ENCODE measurements at regions not wholly inside any gene's neighbourhood (a gene's known extent, or its start where the extent isn't known, plus 50 kb on each side); places are given as distances from the start of the nearest gene placed in this dataset.

DNA sequence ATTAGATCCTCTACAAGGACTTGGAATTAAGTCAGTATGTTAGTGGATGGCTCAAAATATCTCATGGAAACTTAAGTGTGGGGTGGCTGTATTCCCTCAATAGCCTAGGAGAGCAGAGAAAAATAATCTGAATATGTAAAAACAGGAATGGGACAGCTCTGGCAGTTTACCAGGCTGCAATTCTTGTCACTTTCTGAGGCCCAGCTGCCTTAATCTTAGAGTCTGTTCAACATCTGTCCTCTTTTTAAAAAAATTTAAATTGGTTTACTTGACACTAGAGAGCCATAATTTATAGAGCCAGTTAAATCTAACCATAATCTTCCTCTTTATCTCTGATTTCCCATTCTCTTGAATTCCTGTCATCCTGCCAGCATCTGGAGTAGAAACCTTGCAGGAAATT lies 109.2 kb upstream of the CXCL13 start:
- TF ChIP-seq POLR2AphosphoS5 (IDR thresholded peaks at IDR 0.05) (no peak), EP300 (IDR thresholded peaks at IDR 0.05) (no peak), POLR2A (IDR thresholded peaks at IDR 0.05) (no peak)
- TF ChIP-seq, protein P1, sequence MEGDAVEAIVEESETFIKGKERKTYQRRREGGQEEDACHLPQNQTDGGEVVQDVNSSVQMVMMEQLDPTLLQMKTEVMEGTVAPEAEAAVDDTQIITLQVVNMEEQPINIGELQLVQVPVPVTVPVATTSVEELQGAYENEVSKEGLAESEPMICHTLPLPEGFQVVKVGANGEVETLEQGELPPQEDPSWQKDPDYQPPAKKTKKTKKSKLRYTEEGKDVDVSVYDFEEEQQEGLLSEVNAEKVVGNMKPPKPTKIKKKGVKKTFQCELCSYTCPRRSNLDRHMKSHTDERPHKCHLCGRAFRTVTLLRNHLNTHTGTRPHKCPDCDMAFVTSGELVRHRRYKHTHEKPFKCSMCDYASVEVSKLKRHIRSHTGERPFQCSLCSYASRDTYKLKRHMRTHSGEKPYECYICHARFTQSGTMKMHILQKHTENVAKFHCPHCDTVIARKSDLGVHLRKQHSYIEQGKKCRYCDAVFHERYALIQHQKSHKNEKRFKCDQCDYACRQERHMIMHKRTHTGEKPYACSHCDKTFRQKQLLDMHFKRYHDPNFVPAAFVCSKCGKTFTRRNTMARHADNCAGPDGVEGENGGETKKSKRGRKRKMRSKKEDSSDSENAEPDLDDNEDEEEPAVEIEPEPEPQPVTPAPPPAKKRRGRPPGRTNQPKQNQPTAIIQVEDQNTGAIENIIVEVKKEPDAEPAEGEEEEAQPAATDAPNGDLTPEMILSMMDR (IDR thresholded peaks at IDR 0.05), result no peak
- no peak overlapping the region for H3K4me3 ChIP-seq
- no peaks in the 10 kb centered on the region for H3K9me3 ChIP-seq
- DNase-seq (ENCODE audit: low spot score in 2 of 2), result no peak
- H3K36me3 ChIP-seq, result no peaks in the 10 kb centered on the region
- H3K4me1 ChIP-seq, result no peaks in the 10 kb centered on the region
- H3K27ac ChIP-seq, result no peak overlapping the region
- no peaks in the 10 kb centered on the region for H3K27me3 ChIP-seq

- Histone ChIP-seq H3K9me3 (no peaks in the 10 kb centered on the region), H3K27ac (no peak overlapping the region), H3K36me3 (no peaks in the 10 kb centered on the region), H3K27me3 (no peaks in the 10 kb centered on the region), H3K4me3 (no peak overlapping the region), H3K4me1 (no peaks in the 10 kb centered on the region)
- 72% methylated on average over 3 of the region's 3 CpGs for WGBS
- DNase-seq (ENCODE audit: low spot score in 2 of 2), result no peak
- TF ChIP-seq POLR2A (IDR thresholded peaks at IDR 0.05) (no peak), EP300 (IDR thresholded peaks at IDR 0.05) (no peak), POLR2AphosphoS5 (IDR thresholded peaks at IDR 0.05) (no peak)
- TF ChIP-seq, protein P1 (IDR thresholded peaks at IDR 0.05), result no peak
These were observed 104.8 kb upstream of the CXCL13 start for GRCh38 chr4:77500801-77501200.

DNA sequence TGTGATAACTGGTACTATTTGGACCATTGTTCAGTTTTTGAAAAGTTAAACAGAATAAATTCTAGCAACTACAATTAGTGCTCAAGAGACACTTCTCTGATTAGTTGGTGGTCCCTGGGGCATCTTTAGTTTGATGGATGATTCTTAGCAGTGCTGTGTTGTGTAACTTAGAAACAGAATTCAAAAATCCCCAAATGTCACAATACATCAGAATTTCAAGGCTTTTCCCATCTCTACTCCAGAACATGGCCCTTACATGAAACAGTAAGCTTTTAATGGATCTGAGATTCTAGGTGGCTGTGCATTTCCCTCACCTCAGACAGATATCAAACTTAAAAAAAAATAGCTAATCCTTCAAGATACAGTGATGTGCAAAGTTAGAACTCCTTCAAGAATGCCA lies 104.4 kb upstream of the CXCL13 start:
- H3K9me3 ChIP-seq, result no peaks in the 10 kb centered on the region
- no peak overlapping the region for H3K27ac ChIP-seq
- DNase-seq (ENCODE audit: low spot score in 2 of 2), result no peak
- H3K36me3 ChIP-seq, result no peaks in the 10 kb centered on the region
- no peaks in the 10 kb centered on the region for H3K4me1 ChIP-seq
- no peak overlapping the region for H3K4me3 ChIP-seq
- no peaks in the 10 kb centered on the region for H3K27me3 ChIP-seq
- TF ChIP-seq POLR2A (IDR thresholded peaks at IDR 0.05), result no peak
- TF ChIP-seq, protein P1 (IDR thresholded peaks at IDR 0.05), result no peak
- TF ChIP-seq POLR2AphosphoS5 (IDR thresholded peaks at IDR 0.05), result no peak
- no peak for TF ChIP-seq EP300 (IDR thresholded peaks at IDR 0.05)

- no peaks in the 10 kb centered on the region for H3K27me3 ChIP-seq
- no peak overlapping the region for H3K27ac ChIP-seq
- H3K4me3 ChIP-seq, result no peak overlapping the region
- WGBS, result 71% methylated on average over 2 of the region's 2 CpGs
- DNase-seq (ENCODE audit: low spot score in 2 of 2), result no peak
- TF ChIP-seq POLR2A (IDR thresholded peaks at IDR 0.05) (no peak), EP300 (IDR thresholded peaks at IDR 0.05) (no peak), POLR2AphosphoS5 (IDR thresholded peaks at IDR 0.05) (no peak)
- TF ChIP-seq, protein P1 (IDR thresholded peaks at IDR 0.05), result no peak
- H3K4me1 ChIP-seq, result no peaks in the 10 kb centered on the region
- no peaks in the 10 kb centered on the region for H3K9me3 ChIP-seq
- H3K36me3 ChIP-seq, result no peaks in the 10 kb centered on the region
These were observed 103.8 kb upstream of the CXCL13 start for GRCh38 chr4:77501851-77502250.

- WGBS, result 45% methylated on average over 2 of the region's 2 CpGs
- no peak for DNase-seq (ENCODE audit: low spot score in 2 of 2)
- Histone ChIP-seq H3K4me1 (no peaks in the 10 kb centered on the region), H3K36me3 (no peaks in the 10 kb centered on the region), H3K9me3 (no peaks in the 10 kb centered on the region), H3K27me3 (no peaks in the 10 kb centered on the region), H3K4me3 (no peak overlapping the region), H3K27ac (no peak overlapping the region)
- TF ChIP-seq POLR2A (IDR thresholded peaks at IDR 0.05) (no peak), POLR2AphosphoS5 (IDR thresholded peaks at IDR 0.05) (no peak), EP300 (IDR thresholded peaks at IDR 0.05) (no peak)
- TF ChIP-seq, protein P1 (IDR thresholded peaks at IDR 0.05), result no peak
These were observed 101.2 kb upstream of the CXCL13 start for GRCh38 chr4:77504407-77504806.
